ENCODE measurements at regions not wholly inside any gene's neighbourhood (a gene's known extent, or its start where the extent isn't known, plus 50 kb on each side); places are given as distances from the start of the nearest gene placed in this dataset.

Small RNA genes lying in the stretch of these regions (small RNA-seq; reads per million reads assigned to genes)
- gene AL731534.1 (0 reads per million in 4 donors), gene MIR3924 (0 reads per million in 4 donors), gene RF01299 (0 to 0.30 (median 0.07) reads per million in 4 donors)

Data from stomach (tissue), 4 donors.